ENCODE measurements at regions not wholly inside any gene's neighbourhood (a gene's known extent, or its start where the extent isn't known, plus 50 kb on each side); places are given as distances from the start of the nearest gene placed in this dataset.

- Histone ChIP-seq H3K27ac (ENCODE audit: control insufficient read depth, insufficient read depth, low read length) (no peak overlapping the region), H4K20me1 (ENCODE audit: control insufficient read depth, extremely low read depth, insufficient read depth, low read length) (no peaks in the 10 kb centered on the region), H3K9ac (ENCODE audit: control insufficient read depth, extremely low read depth, insufficient read depth, low read length) (no peak overlapping the region), H3K36me3 (ENCODE audit: control insufficient read depth in 2 of 2, extremely low read depth in 1 of 2, insufficient read depth in 2 of 2, low read length in 2 of 2) (no peaks in the 10 kb centered on the region), H3K27me3 (ENCODE audit: control insufficient read depth, extremely low read depth, insufficient read depth, low read length) (no peaks in the 10 kb centered on the region), H3K79me2 (ENCODE audit: control insufficient read depth, insufficient read depth, low read length) (no peaks in the 10 kb centered on the region), H3K4me3 (ENCODE audit: control insufficient read depth in 2 of 3, extremely low read depth in 1 of 3, insufficient read depth in 2 of 3, low read depth in 1 of 3, low read length in 3 of 3) (no peak overlapping the region), H3K4me1 (ENCODE audit: control insufficient read depth, extremely low read depth, insufficient read depth, low read length) (peaks cover 10% of the 10 kb centered on the region), H3K4me2 (ENCODE audit: control insufficient read depth, extremely low read depth, insufficient read depth, low read depth, low read length) (no peak overlapping the region), H2AFZ (ENCODE audit: control insufficient read depth, low read length) (no peak overlapping the region), H3K9me3 (ENCODE audit: control insufficient read depth, low read depth, low read length) (no peaks in the 10 kb centered on the region), H3K9me1 (ENCODE audit: control insufficient read depth, extremely low read depth, insufficient read depth, low read length) (no peaks in the 10 kb centered on the region)
- dilution Hi-C loops (cut with MboI; ENCODE audit: extremely low pct_ligation_motif_present, low sequenced_read_pairs): no loop called here
- no peak for TF ChIP-seq EZH2 (IDR thresholded peaks at IDR 0.05; ENCODE audit: low read length)
- TF ChIP-seq CTCF (optimal IDR thresholded peaks at IDR 0.05 in 1 of 3, IDR thresholded peaks at IDR 0.05 in 1 of 3, conservative IDR thresholded peaks at IDR 0.05 in 1 of 3; ENCODE audit: extremely low read depth in 1 of 3, insufficient read depth in 2 of 3, low read length in 3 of 3): no peak
- FAIRE-seq: no peak
- no peak for DNase-seq (ENCODE audit: low read depth, low spot score)
Observed at GRCh38 chr1:221459558-221459957, 282.3 kb downstream of the DUSP10 start.

DNA sequence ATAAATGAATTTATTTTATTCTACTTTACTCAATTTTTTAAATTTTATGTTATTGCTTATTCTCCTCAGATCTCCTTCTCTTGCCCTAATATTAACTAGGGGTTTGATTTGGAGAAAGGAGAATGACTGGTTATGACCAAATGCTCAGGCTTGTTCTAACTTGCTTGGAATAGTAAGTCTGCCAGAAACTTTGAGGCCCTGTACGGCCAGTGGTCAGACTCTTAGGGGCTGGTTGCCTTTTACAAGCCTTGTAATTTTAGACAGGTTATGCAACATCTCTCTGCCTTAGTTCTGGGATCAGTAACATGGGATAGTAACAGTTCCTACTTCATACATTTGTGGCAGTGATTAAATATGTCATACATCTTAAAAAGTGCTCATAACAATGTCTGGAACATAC, 279.5 kb downstream of the DUSP10 start:
- Histone ChIP-seq H3K79me2 (ENCODE audit: control insufficient read depth, insufficient read depth, low read length) (no peaks in the 10 kb centered on the region), H3K27me3 (ENCODE audit: control insufficient read depth, extremely low read depth, insufficient read depth, low read length) (no peaks in the 10 kb centered on the region), H3K27ac (ENCODE audit: control insufficient read depth, insufficient read depth, low read length) (no peak overlapping the region), H3K4me3 (ENCODE audit: control insufficient read depth in 2 of 3, extremely low read depth in 1 of 3, insufficient read depth in 2 of 3, low read depth in 1 of 3, low read length in 3 of 3) (no peak overlapping the region), H3K4me1 (ENCODE audit: control insufficient read depth, extremely low read depth, insufficient read depth, low read length) (peaks cover 10% of the 10 kb centered on the region), H3K36me3 (ENCODE audit: control insufficient read depth in 2 of 2, extremely low read depth in 1 of 2, insufficient read depth in 2 of 2, low read length in 2 of 2) (no peaks in the 10 kb centered on the region), H3K9me1 (ENCODE audit: control insufficient read depth, extremely low read depth, insufficient read depth, low read length) (no peaks in the 10 kb centered on the region), H3K4me2 (ENCODE audit: control insufficient read depth, extremely low read depth, insufficient read depth, low read depth, low read length) (peak overlapping the region; percentile 25), H4K20me1 (ENCODE audit: control insufficient read depth, extremely low read depth, insufficient read depth, low read length) (no peaks in the 10 kb centered on the region), H3K9me3 (ENCODE audit: control insufficient read depth, low read depth, low read length) (no peaks in the 10 kb centered on the region), H2AFZ (ENCODE audit: control insufficient read depth, low read length) (peak overlapping the region; percentile 14), H3K9ac (ENCODE audit: control insufficient read depth, extremely low read depth, insufficient read depth, low read length) (no peak overlapping the region)
- dilution Hi-C loops (cut with MboI; ENCODE audit: extremely low pct_ligation_motif_present, low sequenced_read_pairs): no loop called here
- no peak for TF ChIP-seq CTCF (optimal IDR thresholded peaks at IDR 0.05 in 1 of 3, IDR thresholded peaks at IDR 0.05 in 1 of 3, conservative IDR thresholded peaks at IDR 0.05 in 1 of 3; ENCODE audit: extremely low read depth in 1 of 3, insufficient read depth in 2 of 3, low read length in 3 of 3)
- TF ChIP-seq EZH2 (IDR thresholded peaks at IDR 0.05; ENCODE audit: low read length): no peak
- DNase-seq (ENCODE audit: low read depth, low spot score): peak; percentile 30
- no peak for FAIRE-seq
